ENCODE measurements at regions not wholly inside any gene's neighbourhood (a gene's known extent, or its start where the extent isn't known, plus 50 kb on each side); places are given as distances from the start of the nearest gene placed in this dataset. TPM values are rescaled to one million over a fixed set of nuclear protein-coding genes. Genes with fewer than 3 reads are reported as not detected.

DNA sequence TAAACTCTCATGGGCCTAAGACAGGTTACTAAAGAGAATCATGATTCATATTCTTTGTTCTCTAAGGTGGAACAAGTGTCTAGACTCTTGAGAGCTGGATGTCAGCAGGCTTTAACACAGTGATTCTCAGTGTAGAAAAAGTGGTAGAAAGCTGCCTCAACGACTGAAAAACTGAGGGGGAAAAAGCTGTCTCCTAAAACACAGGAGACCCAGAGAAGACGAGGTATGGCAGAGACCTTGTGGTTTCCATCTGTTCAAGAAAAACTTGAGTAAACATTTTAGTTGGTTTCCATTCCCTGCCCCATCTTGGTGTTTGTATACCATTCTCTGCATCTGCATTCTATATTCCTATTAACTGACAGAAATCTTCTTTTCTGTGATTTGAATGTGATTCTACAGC, 57.6 kb upstream of the MAP3K7 start:
- Mint-ChIP-seq H3K27ac (no peak overlapping the region), H3K9me3 (peaks cover 0 to 4% (median 1%) of the 10 kb centered on the region in 8 donors)
- intact Hi-C loops (cut with micrococcal nuclease) = no loop called here

DNA sequence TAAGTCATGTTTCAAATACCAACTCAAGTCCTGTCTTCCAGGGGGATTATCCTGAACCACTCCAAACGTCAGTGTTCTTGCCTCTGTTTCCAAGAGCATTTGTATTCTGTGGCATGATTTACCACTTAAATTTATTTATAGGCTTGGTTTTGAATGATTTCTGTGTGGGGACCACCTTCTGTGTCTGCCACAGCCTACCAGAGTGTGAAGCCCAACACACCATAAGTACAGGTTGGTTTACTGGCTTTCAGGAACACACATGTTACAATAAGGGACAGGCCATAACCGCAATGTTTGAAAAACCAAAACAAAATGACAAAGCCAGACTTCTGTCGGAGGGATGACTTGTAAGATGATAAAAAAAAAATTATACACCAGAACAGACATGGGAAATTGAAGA, 56.5 kb upstream of the MAP3K7 start:
- Mint-ChIP-seq H3K9me3 (peaks cover 0 to 12% (median 8%) of the 10 kb centered on the region in 8 donors), H3K36me3 (peaks cover 0 to 5% of the 10 kb centered on the region in 2 donors), H3K27ac (no peak overlapping the region), H3K27me3 (peaks cover 15 to 31% of the 10 kb centered on the region in 2 donors), H3K4me3 (no peak overlapping the region), H3K4me1 (no peaks in the 10 kb centered on the region)
- POLR2A ChIA-PET (ENCODE audit: partially characterized antibody) = no interaction called here
- Histone ChIP-seq H3K36me3 (ENCODE audit: insufficient read depth, low read length) (no peaks in the 10 kb centered on the region), H3K9me3 (ENCODE audit: control insufficient read depth in 1 of 2, low read length in 2 of 2) (no peaks in the 10 kb centered on the region), H3K27me3 (ENCODE audit: insufficient read depth, low read length) (no peaks in the 10 kb centered on the region), H3K4me1 (ENCODE audit: insufficient read depth, low read length) (no peaks in the 10 kb centered on the region), H3K4me3 (ENCODE audit: low read length in 2 of 2) (no peak overlapping the region), H3K27ac (ENCODE audit: low read depth, low read length) (no peak overlapping the region)
- intact Hi-C loops (cut with micrococcal nuclease) = no loop called here
- DNase-seq = no peak
- CTCF ChIA-PET (ENCODE audit: partially characterized antibody) = no interaction called here

More for the DNA sequence above, 57.6 kb upstream of the MAP3K7 start:
- POLR2A ChIA-PET (ENCODE audit: partially characterized antibody) = no interaction called here
- Histone ChIP-seq H3K27ac (ENCODE audit: low read depth, low read length) (no peak overlapping the region), H3K4me1 (ENCODE audit: insufficient read depth, low read length) (no peaks in the 10 kb centered on the region), H3K36me3 (ENCODE audit: insufficient read depth, low read length) (no peaks in the 10 kb centered on the region), H3K9me3 (ENCODE audit: control insufficient read depth in 1 of 2, low read length in 2 of 2) (no peaks in the 10 kb centered on the region), H3K4me3 (ENCODE audit: low read length in 2 of 2) (no peak overlapping the region), H3K27me3 (ENCODE audit: insufficient read depth, low read length) (no peaks in the 10 kb centered on the region)
- CTCF ChIA-PET (ENCODE audit: partially characterized antibody) = no interaction called here
- Mint-ChIP-seq H3K36me3 (peaks cover 0 to 2% of the 10 kb centered on the region in 2 donors), H3K4me1 (no peaks in the 10 kb centered on the region), H3K4me3 (no peak overlapping the region), H3K27me3 (peaks cover 13 to 25% of the 10 kb centered on the region in 2 donors)
- DNase-seq = no peak

DNA sequence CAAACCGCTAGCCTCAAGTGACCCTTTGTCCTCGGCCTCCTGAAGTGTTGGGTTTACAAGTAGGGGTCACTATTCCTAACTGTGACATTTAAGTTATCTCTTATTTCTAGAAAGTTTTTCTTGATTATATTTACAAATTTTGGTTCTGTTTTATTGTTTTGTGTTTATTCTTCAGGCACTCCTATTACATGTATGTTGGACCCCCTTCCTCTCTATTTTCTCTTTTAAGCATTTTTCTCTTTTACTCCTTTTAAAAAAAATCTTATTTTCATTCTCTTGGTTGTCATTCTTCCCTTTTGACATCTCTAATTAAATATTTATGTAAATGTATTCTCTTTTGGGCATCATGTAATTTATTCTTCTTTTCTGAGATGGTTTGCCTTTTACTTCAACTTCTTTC, 50.4 kb upstream of the MAP3K7 start:
- Mint-ChIP-seq H3K36me3 (peaks cover 0 to 11% of the 10 kb centered on the region in 2 donors), H3K9me3 (peaks cover 2 to 30% (median 21%) of the 10 kb centered on the region in 8 donors), H3K27me3 (peaks cover 19 to 27% of the 10 kb centered on the region in 2 donors), H3K4me1 (no peaks in the 10 kb centered on the region), H3K27ac (no peak overlapping the region), H3K4me3 (no peak overlapping the region)
- intact Hi-C loops (cut with micrococcal nuclease) = no loop called here
- H3K27ac ChIP-seq (ENCODE audit: low read depth, low read length) = no peak overlapping the region
- H3K9me3 ChIP-seq (ENCODE audit: control insufficient read depth in 1 of 2, low read length in 2 of 2) = peaks cover 0 to 5% of the 10 kb centered on the region in 2 donors
- ChIA-PET POLR2A (ENCODE audit: partially characterized antibody) (no interaction called here), CTCF (ENCODE audit: partially characterized antibody) (no interaction called here)
- DNase-seq = no peak
- no peaks in the 10 kb centered on the region for H3K4me1 ChIP-seq (ENCODE audit: insufficient read depth, low read length)
- no peaks in the 10 kb centered on the region for H3K27me3 ChIP-seq (ENCODE audit: insufficient read depth, low read length)
- no peak overlapping the region for H3K4me3 ChIP-seq (ENCODE audit: low read length in 2 of 2)
- H3K36me3 ChIP-seq (ENCODE audit: insufficient read depth, low read length) = no peaks in the 10 kb centered on the region

Small RNA genes lying in the stretch of these regions (microRNA-seq; reads per million reads assigned to microRNA genes)
- not detected for gene MIR4643 (ENCODE audit: borderline microRNAs expressed, borderline number of aligned reads, borderline replicate concordance)
